ENCODE measurements at regions not wholly inside any gene's neighbourhood (a gene's known extent, or its start where the extent isn't known, plus 50 kb on each side); places are given as distances from the start of the nearest gene placed in this dataset.

DNA sequence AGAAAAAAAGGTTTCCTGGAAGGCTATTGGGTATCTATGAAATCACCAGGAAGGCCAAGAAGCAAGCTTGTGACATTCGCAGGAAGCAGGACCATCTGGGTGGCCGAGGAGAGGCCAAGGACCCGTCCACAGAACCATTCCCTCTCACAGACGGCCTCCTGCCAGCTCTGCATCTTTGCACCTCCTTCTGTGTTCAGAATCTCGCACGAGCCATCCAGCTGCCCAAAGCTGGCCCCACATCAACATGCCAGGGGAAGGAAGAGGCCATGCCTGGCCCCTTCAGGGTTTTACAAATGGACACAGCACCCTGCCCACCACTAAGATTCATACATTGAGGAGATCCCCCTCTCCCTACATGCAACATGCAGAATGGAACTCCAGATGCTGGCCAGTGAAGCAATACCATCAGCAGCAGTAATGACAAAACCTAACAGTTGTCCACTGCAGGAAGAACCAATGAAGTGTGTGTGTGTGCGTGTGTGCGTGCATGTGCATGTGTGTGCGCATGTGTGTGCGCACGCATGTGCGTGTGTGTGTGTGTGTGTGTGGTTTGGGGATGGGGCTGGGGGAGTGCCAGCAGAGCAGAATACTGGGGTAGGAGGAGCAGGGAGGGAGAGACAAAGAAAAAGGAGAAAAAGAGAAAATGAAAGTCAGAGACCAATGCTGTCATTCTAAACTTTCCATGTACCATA lies 184.2 kb upstream of the FOXQ1 start:
- Histone ChIP-seq H4K20me1 (ENCODE audit: insufficient read depth) (no peaks in the 10 kb centered on the region), H3K4me1 (ENCODE audit: control insufficient read depth in 1 of 2, insufficient read depth in 2 of 2, low read length in 2 of 2) (peaks cover 0 to 5% of the 10 kb centered on the region in 2 experiments; a peak in 1 of 4 replicates), H3K79me2 (ENCODE audit: insufficient read depth, low read length) (no peaks in the 10 kb centered on the region), H3K36me3 (ENCODE audit: control insufficient read depth in 1 of 2, insufficient read depth in 2 of 2, low read length in 2 of 2) (no peaks in the 10 kb centered on the region), H3K4me2 (ENCODE audit: low read length) (no peak overlapping the region), H3K9me3 (ENCODE audit: control insufficient read depth in 1 of 2, insufficient read depth in 1 of 2, low read depth in 1 of 2, low read length in 2 of 2) (no peaks in the 10 kb centered on the region), H3K27ac (ENCODE audit: low read depth, low read length) (no peak overlapping the region), H3K9ac (ENCODE audit: low read length) (no peak overlapping the region), H2AFZ (ENCODE audit: low read depth, low read length, poor library complexity, severe bottlenecking) (no peak overlapping the region), H3K27me3 (ENCODE audit: insufficient read depth, low read length) (no peaks in the 10 kb centered on the region), H3K9me2 (ENCODE audit: insufficient read depth) (no peaks in the 10 kb centered on the region), H3K4me3 (replicated peaks in 1 of 2; ENCODE audit: low read depth in 1 of 2, low read length in 2 of 2) (no peak overlapping the region)
- POLR2A ChIA-PET = no interaction called here
- CTCF ChIA-PET = no interaction called here
- intact Hi-C loops (cut with micrococcal nuclease) = no loop called here
- ATAC-seq (no peak), DNase-seq (ENCODE audit: low read depth, low spot score) (no peak)
- BruUV-seq (replicated peaks) = no TSS peak
- TF ChIP-seq YY1 (IDR thresholded peaks at IDR 0.05; ENCODE audit: extremely low read depth, insufficient replicate concordance, low read depth, low read length) (no peak), MAX (IDR thresholded peaks at IDR 0.05) (no peak), ELF1 (IDR thresholded peaks at IDR 0.05; ENCODE audit: borderline replicate concordance, low read depth) (no peak), ZFX (IDR thresholded peaks at IDR 0.05) (no peak), POLR2A (IDR thresholded peaks at IDR 0.05; ENCODE audit: borderline replicate concordance, extremely low read depth, insufficient read depth, insufficient read length) (no peak), EZH2 (IDR thresholded peaks at IDR 0.05) (no peak), CTCF (IDR thresholded peaks at IDR 0.05 in 2 of 3, conservative IDR thresholded peaks at IDR 0.05 in 1 of 3; ENCODE audit: borderline replicate concordance in 1 of 3, insufficient read depth in 1 of 3, low read depth in 2 of 3, low read length in 2 of 3) (no peak), ZBTB33 (IDR thresholded peaks at IDR 0.05; ENCODE audit: extremely low read depth, insufficient replicate concordance, low read length) (no peak), CBX3 (IDR thresholded peaks at IDR 0.05; ENCODE audit: low read depth) (no peak), JUND (IDR thresholded peaks at IDR 0.05) (no peak), POLR2AphosphoS5 (IDR thresholded peaks at IDR 0.05; ENCODE audit: low read depth, low read length) (no peak), ATF3 (IDR thresholded peaks at IDR 0.05) (no peak), FOSL1 (IDR thresholded peaks at IDR 0.05; ENCODE audit: low read depth) (no peak), TCF7L2 (IDR thresholded peaks at IDR 0.05; ENCODE audit: borderline replicate concordance, extremely low read depth, insufficient read depth, insufficient read length) (no peak), EGR1 (IDR thresholded peaks at IDR 0.05; ENCODE audit: low read depth) (no peak)
- RAD21 ChIA-PET (ENCODE audit: low non-redundant PET in 1 of 2, low total read pairs in 2 of 2, uncharacterized antibody in 2 of 2, unreplicated experiment in 2 of 2) = no interaction called here
